HepG2 (cell line): ENCODE measurements at regions not wholly inside any gene's neighbourhood (a gene's known extent, or its start where the extent isn't known, plus 50 kb on each side); places are given as distances from the start of the nearest gene placed in this dataset.

ENCODE experiments used
- ATAC-seq: fragments of 200-7000 bp; cut with Tn5 transposase; 3 replicates; pipeline ENCODE4 v1.9.1; 2020; ENCODE audit warnings: mild to moderate bottlenecking, moderate library complexity
- BruUV-seq: library from RNA; stranded (reverse); fragments of 400-500 nt; replicated peaks from 2 replicates; lab custom pipeline; 2021; lab: Mats Ljungman, UMichigan
- CTCF ChIA-PET: fragments of 300-600 bp; formaldehyde crosslinking; extraction: SDS; loops from one replicate; lab custom pipeline; 2021; ENCODE audit warnings: low total read pairs, inconsistent platforms, low intra/inter-chr PET ratio; lab: Yijun Ruan, JAX
- POLR2A ChIA-PET: fragments of 350-600 bp; sonication (Branson Sonifier 250); formaldehyde crosslinking; loops from one replicate; lab custom pipeline; 2020; ENCODE audit warnings: antibody characterized with exemption, inconsistent platforms; lab: Yijun Ruan, JAX
- DNase-seq: peaks from one replicate; pipeline ENCODE4 v3.0.0-alpha.2; 2015; ENCODE audit warnings: low spot score
- FAIRE-seq: peaks from 3 replicates; lab custom pipeline; 2011; peaks lifted over from hg19 to GRCh38; lab: Jason Lieb, UNC
- H2AFZ ChIP-seq: one replicate; pipeline ENCODE4 v1.6.1; 2011; ENCODE audit warnings: low read length, inconsistent platforms
- H3K27ac ChIP-seq: fragments of 300-600 bp; 3 replicates; pipeline ENCODE4 v1.8.0; 2011; ENCODE audit warnings: mixed run types, mild to moderate bottlenecking, mixed read lengths, low read length, inconsistent platforms; ENCODE audit not compliant: insufficient read depth; ENCODE audit errors: extremely low read length
- H3K27me3 ChIP-seq, 2 experiments: fragments of 200-600 bp in 1 of 2; 2 replicates in 1 of 2; 3 replicates in 1 of 2; pipeline versions ENCODE4 v1.6.0 to v1.8.0; 2011; ENCODE audit warnings: low read length in 2 of 2, mild to moderate bottlenecking in 2 of 2, moderate library complexity in 2 of 2, inconsistent platforms in 1 of 2; ENCODE audit not compliant: insufficient read depth in 2 of 2, control insufficient read depth in 1 of 2
- H3K36me3 ChIP-seq, 2 experiments: fragments of 200-600 bp in 1 of 2; replicated peaks in 1 of 2; 2 replicates in 1 of 2; 3 replicates in 1 of 2; pipeline versions ENCODE4 v1.5.1 to v1.8.0; 2011; ENCODE audit warnings: low read length in 2 of 2, inconsistent platforms in 1 of 2; ENCODE audit not compliant: insufficient read depth in 2 of 2, control insufficient read depth in 1 of 2
- H3K4me1 ChIP-seq: 2 replicates; pipeline ENCODE4 v1.5.1; 2012; ENCODE audit warnings: low read length, inconsistent platforms; ENCODE audit not compliant: insufficient read depth
- H3K4me2 ChIP-seq: 2 replicates; pipeline ENCODE4 v1.6.0; 2011; ENCODE audit warnings: low read depth, low read length, inconsistent platforms
- H3K4me3 ChIP-seq, 3 experiments: fragments of 200-600 bp in 1 of 3; sonication (generic), shearing (Covaris generic) in 1 of 3; replicated peaks in 1 of 3; 2 replicates each; pipeline ENCODE4 v1.5.1; 2011 to 2016; ENCODE audit warnings: low read length in 3 of 3, inconsistent platforms in 2 of 3, low read depth in 2 of 3, mild to moderate bottlenecking in 2 of 3, control low read depth in 1 of 3, mixed read lengths in 1 of 3; ENCODE audit not compliant: insufficient read depth in 1 of 3
- H3K79me2 ChIP-seq: one replicate; pipeline ENCODE4 v1.6.1; 2011; ENCODE audit warnings: low read length, inconsistent platforms; ENCODE audit not compliant: insufficient read depth
- H3K9ac ChIP-seq: 2 replicates; pipeline ENCODE4 v1.6.0; 2011; ENCODE audit warnings: mild to moderate bottlenecking, low read depth, low read length, inconsistent platforms; ENCODE audit not compliant: insufficient read depth
- H3K9me3 ChIP-seq: 2 replicates; pipeline ENCODE4 v1.5.1; 2012; ENCODE audit warnings: mild to moderate bottlenecking, low read length
- H4K20me1 ChIP-seq: 2 replicates; pipeline ENCODE4 v1.6.0; 2011; ENCODE audit warnings: inconsistent platforms, mild to moderate bottlenecking, low read length, moderate library complexity; ENCODE audit not compliant: insufficient read depth
- HNF4G ChIP-seq, 2 experiments: sonication (generic) in 1 of 2; formaldehyde crosslinking in 1 of 2; IDR thresholded peaks; 2 replicates each; pipeline versions ENCODE4 v1.4.0 to v1.6.1; 2011 to 2020; ENCODE audit warnings: borderline replicate concordance in 2 of 2, low read depth in 2 of 2, mild to moderate bottlenecking in 2 of 2, low read length in 1 of 2, missing genetic modification reagents in 1 of 2, moderate library complexity in 1 of 2
- IKZF4 ChIP-seq: sonication (generic); formaldehyde crosslinking; IDR thresholded peaks from 2 replicates; pipeline ENCODE4 v1.5.1; 2020; ENCODE audit warnings: borderline replicate concordance, mild to moderate bottlenecking, low read depth, missing genetic modification reagents; ENCODE audit errors: not compliant biosample characterization
- KLF13 ChIP-seq: sonication (generic); formaldehyde crosslinking; IDR thresholded peaks from 2 replicates; pipeline ENCODE4 v1.4.0; 2020; ENCODE audit warnings: mild to moderate bottlenecking, missing genetic modification reagents
- MIER2 ChIP-seq: IDR thresholded peaks from 2 replicates; pipeline ENCODE4 v1.6.1; 2016; ENCODE audit warnings: missing biosample characterization, missing genetic modification reagents
- MLLT10 ChIP-seq: sonication (generic); formaldehyde crosslinking; IDR thresholded peaks from 2 replicates; pipeline ENCODE4 v1.4.0; 2020; ENCODE audit warnings: missing genetic modification reagents
- NFATC3 ChIP-seq: sonication (generic); formaldehyde crosslinking; IDR thresholded peaks from 2 replicates; pipeline ENCODE4 v1.5.1; 2020; ENCODE audit warnings: mild to moderate bottlenecking, missing genetic modification reagents
- RAD51 ChIP-seq: fragments of 450-650 bp; IDR thresholded peaks from 2 replicates; pipeline ENCODE4 v1.6.1; 2016; ENCODE audit warnings: borderline replicate concordance
- ZFP36L1 ChIP-seq: sonication (generic); formaldehyde crosslinking; IDR thresholded peaks from 2 replicates; pipeline ENCODE4 v1.8.0; 2022; ENCODE audit warnings: mild to moderate bottlenecking, missing genetic modification reagents, moderate library complexity
- ZFP37 ChIP-seq: sonication (generic); formaldehyde crosslinking; IDR thresholded peaks from 2 replicates; pipeline ENCODE4 v1.4.0; 2020; ENCODE audit warnings: missing genetic modification reagents, borderline replicate concordance
- ZFYVE20 ChIP-seq: sonication (generic); formaldehyde crosslinking; IDR thresholded peaks from 2 replicates; pipeline ENCODE4 v1.8.0; 2023; ENCODE audit warnings: low read depth, mild to moderate bottlenecking, moderate library complexity, missing genetic modification reagents, borderline replicate concordance
- ZNF33B ChIP-seq: sonication (generic); formaldehyde crosslinking; IDR thresholded peaks from 2 replicates; pipeline ENCODE4 v1.5.1; 2020; ENCODE audit warnings: mild to moderate bottlenecking, missing genetic modification reagents
- ZNF674 ChIP-seq: sonication (generic); formaldehyde crosslinking; IDR thresholded peaks from 2 replicates; pipeline ENCODE4 v1.5.0; 2020; ENCODE audit warnings: low read depth, mild to moderate bottlenecking, missing genetic modification reagents
- WGBS: methylation state at CpG from one replicate; pipeline ENCODE4 v1.1.6; 2017; ENCODE audit warnings: low lambda C conversion rate; 5-methylcytosine and 5-hydroxymethylcytosine counted together
- in situ Hi-C: cut with HindIII; loops from 2 replicates; pipeline ENCODE4 v1.10.0; 2017; ENCODE audit warnings: low pct_unique_long_range_greater_than_20kb; ENCODE audit not compliant: extremely low pct_ligation_motif_present
- intact Hi-C: fragments of 100-400 bp; cut with micrococcal nuclease; formaldehyde crosslinking; loops from one replicate; pipeline ENCODE4 v1.10.0; 2022; ENCODE audit not compliant: unreplicated experiment
- TF ChIP-seq, protein P1 (sequence below): sonication (generic); formaldehyde crosslinking; IDR thresholded peaks from 2 replicates; pipeline ENCODE4 v1.4.0; 2020; ENCODE audit warnings: low read depth, mild to moderate bottlenecking, missing genetic modification reagents
- TF ChIP-seq, protein P2 (sequence below): sonication (generic); formaldehyde crosslinking; IDR thresholded peaks from 2 replicates; pipeline ENCODE4 v1.4.0; 2020; ENCODE audit warnings: missing genetic modification reagents
- TF ChIP-seq, protein P3 (sequence below): sonication (generic); formaldehyde crosslinking; IDR thresholded peaks from 2 replicates; pipeline ENCODE4 v1.8.1; 2023; ENCODE audit warnings: mild to moderate bottlenecking, moderate library complexity, missing genetic modification reagents

DNA sequence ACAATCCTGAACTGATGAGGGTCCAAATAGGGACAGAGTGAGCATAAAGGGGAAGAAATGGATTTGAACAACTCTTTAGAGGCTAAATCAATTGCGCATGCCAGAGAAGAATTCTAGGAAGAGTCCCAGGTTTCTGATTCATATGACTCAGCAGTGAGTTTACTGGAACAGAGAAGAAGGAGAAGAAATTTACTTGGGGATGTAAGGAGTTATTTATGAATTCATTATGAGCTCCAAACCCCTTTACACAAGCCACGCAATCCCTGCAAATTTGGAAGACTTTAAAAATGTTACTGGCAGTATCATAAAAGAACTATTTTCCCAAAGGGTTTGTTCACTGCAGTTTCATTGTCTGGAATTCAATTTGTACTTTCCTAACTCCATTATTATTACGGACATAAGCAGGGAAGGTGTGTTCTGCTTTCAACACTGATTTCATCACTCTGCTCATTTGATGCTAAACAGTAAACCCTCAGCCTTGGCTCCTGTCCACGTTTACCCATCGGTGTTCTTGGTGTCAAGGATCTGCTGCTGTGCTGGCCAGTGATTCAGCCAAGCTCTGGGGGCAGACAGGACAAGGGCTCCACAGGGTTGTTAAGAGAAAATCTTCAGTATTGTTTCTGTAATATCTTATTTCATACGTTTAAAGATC, 273.7 kb downstream of the HNRNPD start:
- Histone ChIP-seq H3K4me3 (no peak overlapping the region), H3K79me2 (no peaks in the 10 kb centered on the region), H4K20me1 (no peaks in the 10 kb centered on the region), H3K9ac (no peak overlapping the region), H3K4me2 (no peak overlapping the region), H2AFZ (no peak overlapping the region), H3K9me3 (no peaks in the 10 kb centered on the region), H3K4me1 (no peaks in the 10 kb centered on the region), H3K36me3 (no peaks in the 10 kb centered on the region), H3K27ac (no peak overlapping the region), H3K27me3 (no peaks in the 10 kb centered on the region)
- in situ Hi-C loops: no loop called here
- 14% methylated on average over 6 of the region's 6 CpGs for WGBS
- TF ChIP-seq, protein P1, sequence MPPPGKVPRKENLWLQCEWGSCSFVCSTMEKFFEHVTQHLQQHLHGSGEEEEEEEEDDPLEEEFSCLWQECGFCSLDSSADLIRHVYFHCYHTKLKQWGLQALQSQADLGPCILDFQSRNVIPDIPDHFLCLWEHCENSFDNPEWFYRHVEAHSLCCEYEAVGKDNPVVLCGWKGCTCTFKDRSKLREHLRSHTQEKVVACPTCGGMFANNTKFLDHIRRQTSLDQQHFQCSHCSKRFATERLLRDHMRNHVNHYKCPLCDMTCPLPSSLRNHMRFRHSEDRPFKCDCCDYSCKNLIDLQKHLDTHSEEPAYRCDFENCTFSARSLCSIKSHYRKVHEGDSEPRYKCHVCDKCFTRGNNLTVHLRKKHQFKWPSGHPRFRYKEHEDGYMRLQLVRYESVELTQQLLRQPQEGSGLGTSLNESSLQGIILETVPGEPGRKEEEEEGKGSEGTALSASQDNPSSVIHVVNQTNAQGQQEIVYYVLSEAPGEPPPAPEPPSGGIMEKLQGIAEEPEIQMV (CRISPR knock-in tag): no peak
- TF ChIP-seq HNF4G (IDR thresholded peaks at IDR 0.05; ENCODE audit: borderline replicate concordance, low read depth, low read length) (no peak), HNF4G (CRISPR knock-in tag; IDR thresholded peaks at IDR 0.05; ENCODE audit: borderline replicate concordance, low read depth) (no peak), ZNF674 (CRISPR knock-in tag) (no peak), MLLT10 (CRISPR knock-in tag) (no peak), ZFP37 (CRISPR knock-in tag) (no peak), ZFYVE20 (CRISPR knock-in tag) (no peak), ZNF33B (CRISPR knock-in tag) (no peak), ZFP36L1 (no peak), IKZF4 (CRISPR knock-in tag) (no peak), MIER2 (no peak), RAD51 (no peak), NFATC3 (no peak), KLF13 (CRISPR knock-in tag) (no peak)
- TF ChIP-seq, protein P2, sequence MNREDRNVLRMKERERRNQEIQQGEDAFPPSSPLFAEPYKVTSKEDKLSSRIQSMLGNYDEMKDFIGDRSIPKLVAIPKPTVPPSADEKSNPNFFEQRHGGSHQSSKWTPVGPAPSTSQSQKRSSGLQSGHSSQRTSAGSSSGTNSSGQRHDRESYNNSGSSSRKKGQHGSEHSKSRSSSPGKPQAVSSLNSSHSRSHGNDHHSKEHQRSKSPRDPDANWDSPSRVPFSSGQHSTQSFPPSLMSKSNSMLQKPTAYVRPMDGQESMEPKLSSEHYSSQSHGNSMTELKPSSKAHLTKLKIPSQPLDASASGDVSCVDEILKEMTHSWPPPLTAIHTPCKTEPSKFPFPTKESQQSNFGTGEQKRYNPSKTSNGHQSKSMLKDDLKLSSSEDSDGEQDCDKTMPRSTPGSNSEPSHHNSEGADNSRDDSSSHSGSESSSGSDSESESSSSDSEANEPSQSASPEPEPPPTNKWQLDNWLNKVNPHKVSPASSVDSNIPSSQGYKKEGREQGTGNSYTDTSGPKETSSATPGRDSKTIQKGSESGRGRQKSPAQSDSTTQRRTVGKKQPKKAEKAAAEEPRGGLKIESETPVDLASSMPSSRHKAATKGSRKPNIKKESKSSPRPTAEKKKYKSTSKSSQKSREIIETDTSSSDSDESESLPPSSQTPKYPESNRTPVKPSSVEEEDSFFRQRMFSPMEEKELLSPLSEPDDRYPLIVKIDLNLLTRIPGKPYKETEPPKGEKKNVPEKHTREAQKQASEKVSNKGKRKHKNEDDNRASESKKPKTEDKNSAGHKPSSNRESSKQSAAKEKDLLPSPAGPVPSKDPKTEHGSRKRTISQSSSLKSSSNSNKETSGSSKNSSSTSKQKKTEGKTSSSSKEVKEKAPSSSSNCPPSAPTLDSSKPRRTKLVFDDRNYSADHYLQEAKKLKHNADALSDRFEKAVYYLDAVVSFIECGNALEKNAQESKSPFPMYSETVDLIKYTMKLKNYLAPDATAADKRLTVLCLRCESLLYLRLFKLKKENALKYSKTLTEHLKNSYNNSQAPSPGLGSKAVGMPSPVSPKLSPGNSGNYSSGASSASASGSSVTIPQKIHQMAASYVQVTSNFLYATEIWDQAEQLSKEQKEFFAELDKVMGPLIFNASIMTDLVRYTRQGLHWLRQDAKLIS (CRISPR knock-in tag): no peak
- TF ChIP-seq, protein P3, sequence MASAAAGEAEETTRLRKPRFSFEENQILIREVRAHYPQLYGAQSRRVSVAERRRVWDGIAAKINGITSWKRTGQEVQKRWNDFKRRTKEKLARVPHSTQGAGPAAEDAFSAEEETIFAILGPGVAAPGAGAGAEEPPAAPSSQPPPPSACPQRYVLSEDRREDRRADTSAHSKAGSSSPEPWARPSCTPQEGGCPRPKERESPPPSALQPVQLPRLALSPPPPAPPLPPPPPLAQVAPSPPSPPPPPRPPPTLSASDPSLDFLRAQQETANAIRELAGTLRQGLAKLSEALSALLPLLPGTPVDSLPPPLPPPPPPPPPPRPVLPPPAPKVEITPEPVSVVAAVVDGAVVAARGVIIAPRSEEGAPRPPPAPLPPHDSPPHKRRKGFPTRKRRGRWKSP (CRISPR knock-in tag): no peak
- POLR2A ChIA-PET: no interaction called here
- intact Hi-C loops: no loop called here
- DNase-seq (no peak), FAIRE-seq (no peak), ATAC-seq (no peak)
- no TSS peak for BruUV-seq
- CTCF ChIA-PET: no interaction called here
